ENCODE measurements at regions not wholly inside any gene's neighbourhood (a gene's known extent, or its start where the extent isn't known, plus 50 kb on each side); places are given as distances from the start of the nearest gene placed in this dataset.
"Not testable (repeated sequence)": the region's sequence is repeated elsewhere in the genome, so short reads cannot be mapped to it uniquely, and the experiment has no call there.

DNA sequence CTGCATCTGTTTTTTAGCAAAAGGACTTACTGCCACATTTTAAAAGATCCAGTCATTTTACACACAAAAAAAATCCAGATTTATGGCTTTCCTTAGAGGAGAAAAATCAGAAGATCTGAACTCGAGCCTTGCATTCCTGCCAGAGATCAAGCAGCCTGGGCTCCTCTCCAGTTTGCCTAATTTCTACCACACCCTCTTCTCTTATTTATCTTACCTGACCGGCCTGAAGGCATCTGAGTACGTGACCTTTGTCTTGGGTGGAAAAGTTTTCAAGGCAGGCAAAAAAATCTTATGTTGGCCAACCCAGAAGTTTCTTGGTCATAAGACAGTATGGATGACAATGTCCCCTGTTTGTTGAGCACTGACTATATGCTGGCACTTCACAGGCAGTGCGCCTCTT, 60.3 kb downstream of the CHRD start:
- Mint-ChIP-seq H3K9me3 (peaks cover 0 to 6% (median 4%) of the 10 kb centered on the region in 6 donors), H3K27ac (no peak overlapping the region), H3K27me3 (ENCODE audit: low read depth in 3 of 3) (peaks cover 7 to 14% (median 7%) of the 10 kb centered on the region in 3 donors), H3K4me1 (no peaks in the 10 kb centered on the region), H3K36me3 (no peaks in the 10 kb centered on the region), H3K4me3 (no peak overlapping the region)
- DNase-seq: no peak

DNA sequence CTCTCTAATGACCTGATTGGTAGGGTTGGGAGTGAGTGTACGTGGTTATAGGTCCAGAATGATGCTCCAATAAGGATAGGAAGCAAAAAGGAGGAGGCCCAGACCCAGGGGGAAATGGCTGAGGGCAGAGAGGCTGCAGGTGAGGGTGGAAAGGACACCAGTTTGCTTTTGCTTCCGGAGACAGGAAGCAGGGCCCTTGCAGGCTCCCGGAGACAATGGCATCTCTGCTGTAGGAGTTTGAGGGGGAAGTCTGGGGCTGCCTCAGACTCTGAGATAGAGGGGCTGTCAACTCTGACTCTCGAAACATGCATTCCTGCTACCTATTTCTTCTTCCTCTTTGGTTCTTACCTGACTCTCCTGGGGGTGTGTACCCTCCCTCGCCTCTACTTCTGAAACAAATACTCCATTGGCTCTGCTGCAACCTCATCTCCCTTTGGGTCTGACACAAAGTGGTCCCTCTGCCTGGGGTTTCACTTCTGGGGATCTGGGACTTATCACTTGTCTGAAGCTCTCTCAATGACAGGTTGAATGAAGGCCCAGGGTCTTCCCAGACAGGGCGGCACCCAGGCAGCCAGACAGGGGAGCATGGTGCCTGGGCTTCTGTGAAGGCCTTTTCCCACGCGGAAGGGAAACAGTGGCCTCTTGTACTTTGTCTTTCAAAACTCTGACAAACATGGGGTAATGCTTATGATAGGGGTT, 61.5 kb downstream of the CHRD start:
- Mint-ChIP-seq H3K27ac (no peak overlapping the region), H3K27me3 (ENCODE audit: low read depth in 3 of 3) (peaks cover 3 to 9% (median 7%) of the 10 kb centered on the region in 3 donors), H3K9me3 (peaks cover 0 to 6% (median 4%) of the 10 kb centered on the region in 6 donors), H3K4me1 (no peaks in the 10 kb centered on the region), H3K36me3 (no peaks in the 10 kb centered on the region), H3K4me3 (no peak overlapping the region)
- no peak for DNase-seq

DNA sequence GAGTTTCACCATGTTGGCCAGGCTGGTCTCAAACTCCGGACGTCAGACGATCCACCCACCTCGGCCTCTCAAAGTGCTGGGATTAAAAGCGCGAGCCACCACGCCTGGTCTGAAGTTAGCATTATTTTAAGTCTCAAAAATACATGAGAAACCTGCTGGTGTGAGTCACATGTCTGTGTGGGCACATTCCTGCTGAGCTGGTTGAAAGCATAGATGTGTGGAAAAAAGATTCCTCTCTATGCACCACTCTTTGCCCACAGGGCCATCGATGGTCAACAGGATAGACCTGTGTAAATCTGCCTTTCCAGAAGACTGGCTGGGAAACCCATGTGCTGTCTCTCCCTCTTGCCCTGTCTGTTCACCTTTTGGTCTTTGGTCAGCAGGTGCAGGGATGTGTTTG, 63.5 kb downstream of the CHRD start:
- H3K27ac Mint-ChIP-seq: no peak overlapping the region
- no peak overlapping the region for H3K4me3 Mint-ChIP-seq
- H3K27me3 Mint-ChIP-seq (ENCODE audit: low read depth in 3 of 3): peaks cover 2 to 5% (median 3%) of the 10 kb centered on the region in 3 donors
- peaks cover 0 to 3% (median 2%) of the 10 kb centered on the region in 6 donors for H3K9me3 Mint-ChIP-seq
- H3K36me3 Mint-ChIP-seq: no peaks in the 10 kb centered on the region
- H3K4me1 Mint-ChIP-seq: no peaks in the 10 kb centered on the region
- no peak for DNase-seq

DNA sequence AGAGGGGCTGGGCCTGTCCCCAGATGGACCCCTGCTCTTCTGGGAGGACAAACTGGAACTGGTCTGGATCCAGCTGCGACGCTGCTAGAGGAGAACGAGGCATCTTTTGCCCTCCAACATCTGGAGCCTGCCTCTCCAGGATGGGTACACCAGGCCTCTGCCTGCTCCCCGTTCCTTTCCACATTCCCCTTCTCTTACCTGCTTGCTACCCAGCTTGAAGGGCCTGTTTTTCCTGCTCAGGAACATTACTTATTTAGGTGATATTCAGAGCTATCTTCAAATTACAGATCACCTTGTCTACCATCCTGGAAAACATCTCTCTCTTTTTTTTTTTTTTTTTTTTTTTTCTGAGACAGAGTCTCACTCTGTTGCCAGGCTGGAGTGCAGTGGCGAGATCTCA, 64.0 kb downstream of the CHRD start:
- Mint-ChIP-seq H3K27ac (no peak overlapping the region), H3K4me3 (no peak overlapping the region), H3K36me3 (no peaks in the 10 kb centered on the region), H3K27me3 (ENCODE audit: low read depth in 3 of 3) (peaks cover 0 to 5% (median 2%) of the 10 kb centered on the region in 3 donors), H3K4me1 (no peaks in the 10 kb centered on the region), H3K9me3 (no peaks in the 10 kb centered on the region)
- DNase-seq: no peak

DNA sequence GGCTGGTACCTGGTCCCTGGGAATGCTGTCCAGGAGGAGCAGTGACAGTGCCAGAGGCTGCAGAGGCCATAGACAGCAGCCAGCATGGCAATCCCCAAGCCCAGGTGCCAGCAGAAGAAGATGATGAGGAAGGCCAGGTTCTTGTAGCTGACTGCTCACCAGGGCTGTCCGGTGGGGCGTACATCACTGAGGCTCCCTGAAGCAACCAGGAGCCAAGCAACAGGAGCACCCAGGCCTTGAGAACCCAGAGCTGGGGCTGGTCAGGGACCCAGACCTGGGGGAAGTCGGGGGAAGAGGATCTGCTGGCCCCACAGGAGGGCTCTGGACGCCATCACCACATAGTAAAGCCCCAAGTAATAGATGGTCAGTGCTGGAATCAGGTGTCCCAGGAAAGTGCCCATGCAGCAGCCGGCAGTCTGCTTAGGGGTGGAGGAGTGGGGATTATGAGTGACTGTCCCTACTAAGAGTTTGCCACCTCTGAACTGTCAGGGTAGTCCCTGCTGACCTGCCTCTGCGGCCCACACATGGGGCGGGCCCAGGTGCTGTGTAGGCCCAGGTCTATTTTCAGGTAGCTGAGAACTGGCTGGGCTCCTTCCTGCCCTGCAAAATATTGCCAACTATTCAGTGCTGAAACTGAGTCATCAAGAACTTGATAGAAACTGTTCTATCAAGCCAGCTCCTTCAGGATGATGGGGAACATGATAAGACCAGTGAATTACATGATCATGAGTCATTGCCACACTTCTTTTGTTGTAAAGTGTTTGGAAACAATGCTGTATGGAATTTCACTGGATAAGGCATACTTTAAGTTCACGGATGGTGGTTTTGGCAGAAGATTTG, 68.7 kb downstream of the CHRD start:
- no peaks in the 10 kb centered on the region for H3K36me3 Mint-ChIP-seq
- H3K4me1 Mint-ChIP-seq: no peaks in the 10 kb centered on the region
- H3K9me3 Mint-ChIP-seq: no peaks in the 10 kb centered on the region
- peaks cover 0 to 2% (median 2%) of the 10 kb centered on the region in 3 donors for H3K27me3 Mint-ChIP-seq (ENCODE audit: low read depth in 3 of 3)
- H3K27ac Mint-ChIP-seq: no peak overlapping the region
- H3K4me3 Mint-ChIP-seq: no peak overlapping the region
- no peak for DNase-seq

DNA sequence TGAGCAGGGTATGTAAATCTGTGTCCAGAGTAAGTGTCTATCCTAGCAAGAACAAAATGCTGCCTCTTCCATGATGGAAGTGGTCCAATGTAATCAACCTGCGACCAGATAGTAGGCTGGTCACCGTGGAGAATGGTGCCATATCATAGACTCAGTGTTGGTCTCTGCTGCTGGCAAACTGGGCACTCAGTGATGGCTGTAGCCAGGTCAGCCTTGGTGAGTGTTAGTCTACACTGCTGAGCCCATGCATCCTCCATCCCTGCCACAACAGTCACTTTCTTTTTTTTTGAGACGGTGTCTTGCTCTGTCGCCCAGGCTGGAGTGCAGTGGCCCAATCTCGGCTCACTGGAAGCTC, 69.3 kb downstream of the CHRD start:
- no peaks in the 10 kb centered on the region for H3K9me3 Mint-ChIP-seq
- DNase-seq: no peak
- H3K27ac Mint-ChIP-seq: no peak overlapping the region
- no peaks in the 10 kb centered on the region for H3K36me3 Mint-ChIP-seq
- no peak overlapping the region for H3K4me3 Mint-ChIP-seq
- no peaks in the 10 kb centered on the region for H3K4me1 Mint-ChIP-seq
- peaks cover 0 to 2% (median 2%) of the 10 kb centered on the region in 3 donors for H3K27me3 Mint-ChIP-seq (ENCODE audit: low read depth in 3 of 3)

DNA sequence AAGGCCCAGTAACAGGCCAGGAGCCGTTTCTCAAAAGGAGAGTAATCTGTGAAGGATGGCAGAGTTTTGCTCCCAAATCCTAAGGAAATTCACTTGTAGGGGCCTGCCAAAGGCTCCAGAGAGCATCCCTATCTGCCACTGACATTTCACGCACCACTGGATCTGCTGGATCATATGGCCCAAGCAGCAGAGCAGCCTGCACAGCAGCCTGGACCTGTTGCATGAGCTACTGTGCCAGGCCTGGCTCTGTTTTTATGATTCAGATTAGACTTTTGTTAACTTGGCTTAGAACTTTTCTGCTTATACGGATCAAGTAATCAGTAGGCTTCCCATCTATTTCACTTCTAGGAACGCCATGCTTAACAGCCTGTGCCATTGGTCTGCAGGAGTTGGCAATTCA, 70.7 kb downstream of the CHRD start:
- peaks cover 0 to 2% (median 1%) of the 10 kb centered on the region in 3 donors for H3K27me3 Mint-ChIP-seq (ENCODE audit: low read depth in 3 of 3)
- H3K9me3 Mint-ChIP-seq: no peaks in the 10 kb centered on the region
- H3K27ac Mint-ChIP-seq: no peak overlapping the region
- H3K36me3 Mint-ChIP-seq: no peaks in the 10 kb centered on the region
- H3K4me1 Mint-ChIP-seq: no peaks in the 10 kb centered on the region
- H3K4me3 Mint-ChIP-seq: no peak overlapping the region
- no peak for DNase-seq

DNA sequence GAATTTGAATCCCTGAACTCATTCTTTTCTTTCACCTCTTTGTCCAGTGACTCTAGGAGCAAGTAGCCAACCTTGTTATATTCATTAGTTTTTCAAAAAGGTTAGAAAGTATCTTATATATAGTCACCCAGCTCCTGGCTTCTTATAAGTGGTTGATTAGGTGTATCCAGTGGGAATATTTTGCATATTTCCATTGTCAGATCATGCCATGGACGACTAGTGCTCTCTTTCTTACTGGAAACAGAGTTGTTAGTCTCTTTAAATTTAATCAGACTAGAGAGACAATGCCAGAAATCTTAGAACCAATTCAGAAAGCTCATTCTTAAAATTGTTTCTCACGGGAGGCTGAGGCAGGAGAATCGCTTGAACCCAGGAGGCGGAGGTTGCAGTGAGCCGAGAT, 73.4 kb downstream of the CHRD start:
- Mint-ChIP-seq H3K4me1 (no peaks in the 10 kb centered on the region), H3K4me3 (no peak overlapping the region), H3K36me3 (no peaks in the 10 kb centered on the region), H3K27me3 (ENCODE audit: low read depth in 3 of 3) (peaks cover 0 to 5% (median 1%) of the 10 kb centered on the region in 3 donors), H3K9me3 (no peaks in the 10 kb centered on the region), H3K27ac (no peak overlapping the region)
- no peak for DNase-seq

DNA sequence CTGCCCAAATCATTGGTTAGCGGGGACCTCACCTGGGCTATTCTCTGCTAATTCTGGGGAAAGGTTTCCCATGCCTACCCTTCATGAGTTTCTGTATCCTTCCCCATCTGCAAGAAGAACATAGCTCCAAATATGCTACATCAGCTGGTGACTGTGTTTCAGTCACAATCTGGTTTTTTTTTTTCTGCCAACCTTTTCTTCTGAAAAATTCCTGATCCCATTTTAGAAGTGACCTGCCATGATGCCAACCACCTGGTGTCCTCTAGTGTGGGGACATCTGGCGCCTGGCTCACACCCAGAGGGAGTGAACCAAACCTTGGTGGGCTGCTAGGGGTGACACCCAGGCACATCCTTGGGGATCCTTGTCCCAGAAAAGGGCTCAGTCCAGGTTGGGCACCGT, 76.1 kb downstream of the CHRD start:
- peaks cover 0 to 2% (median 0%) of the 10 kb centered on the region in 6 donors for H3K9me3 Mint-ChIP-seq

DNA sequence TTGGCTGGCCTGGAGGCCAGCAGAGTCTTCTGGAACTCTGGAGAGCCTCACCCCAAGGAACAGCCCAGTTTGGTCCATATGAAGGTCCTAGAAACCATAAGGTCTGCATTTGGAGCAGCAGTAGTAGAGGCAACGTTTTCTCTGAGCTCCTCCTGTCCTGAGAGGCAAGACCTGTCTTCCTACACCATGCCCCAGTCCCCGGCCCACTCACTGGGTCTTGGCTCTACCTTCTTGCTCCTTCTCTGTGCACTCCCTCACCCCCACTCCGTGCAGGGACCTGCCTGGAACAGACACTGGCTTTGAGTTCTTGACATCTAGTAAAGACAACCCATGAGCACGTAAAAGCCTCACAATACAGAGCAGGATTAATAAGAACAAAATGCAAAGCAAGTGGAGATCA, 76.6 kb downstream of the CHRD start:
- H3K4me1 Mint-ChIP-seq: no peaks in the 10 kb centered on the region
- H3K27ac Mint-ChIP-seq: no peak overlapping the region
- H3K36me3 Mint-ChIP-seq: no peaks in the 10 kb centered on the region
- peaks cover 0 to 2% (median 0%) of the 10 kb centered on the region in 6 donors for H3K9me3 Mint-ChIP-seq
- H3K4me3 Mint-ChIP-seq: no peak overlapping the region
- H3K27me3 Mint-ChIP-seq (ENCODE audit: low read depth in 3 of 3): peaks cover 0 to 3% (median 1%) of the 10 kb centered on the region in 3 donors
- DNase-seq: no peak

More for the DNA sequence above, 76.1 kb downstream of the CHRD start:
- no peak overlapping the region for H3K27ac Mint-ChIP-seq
- no peak overlapping the region for H3K4me3 Mint-ChIP-seq
- H3K36me3 Mint-ChIP-seq: no peaks in the 10 kb centered on the region
- no peak for DNase-seq
- peaks cover 0 to 3% (median 1%) of the 10 kb centered on the region in 3 donors for H3K27me3 Mint-ChIP-seq (ENCODE audit: low read depth in 3 of 3)
- no peaks in the 10 kb centered on the region for H3K4me1 Mint-ChIP-seq

DNA sequence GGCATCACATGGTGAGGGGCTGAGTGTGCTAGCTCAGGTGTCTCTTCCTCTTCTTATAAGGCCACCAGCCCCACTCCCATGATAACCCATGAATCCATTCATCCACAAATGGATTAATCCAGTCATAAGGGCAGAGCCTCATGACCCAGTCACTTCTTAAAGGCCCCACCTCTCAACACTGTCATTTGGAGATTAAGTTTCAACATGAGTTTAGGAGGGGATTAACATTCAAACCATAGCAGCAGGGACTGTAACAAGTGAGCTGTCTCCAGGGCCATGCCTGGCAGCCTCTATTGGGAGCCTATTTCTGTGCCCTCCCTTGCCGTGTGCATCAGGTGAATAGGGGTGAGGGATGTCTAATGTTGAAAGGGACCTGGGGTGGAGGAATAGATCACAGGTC, 77.5 kb downstream of the CHRD start:
- Mint-ChIP-seq H3K36me3 (no peaks in the 10 kb centered on the region), H3K27ac (no peak overlapping the region), H3K4me1 (no peaks in the 10 kb centered on the region), H3K4me3 (no peak overlapping the region), H3K27me3 (ENCODE audit: low read depth in 3 of 3) (peaks cover 0 to 3% (median 1%) of the 10 kb centered on the region in 3 donors), H3K9me3 (peaks cover 0 to 2% (median 0%) of the 10 kb centered on the region in 6 donors)
- DNase-seq: no peak

DNA sequence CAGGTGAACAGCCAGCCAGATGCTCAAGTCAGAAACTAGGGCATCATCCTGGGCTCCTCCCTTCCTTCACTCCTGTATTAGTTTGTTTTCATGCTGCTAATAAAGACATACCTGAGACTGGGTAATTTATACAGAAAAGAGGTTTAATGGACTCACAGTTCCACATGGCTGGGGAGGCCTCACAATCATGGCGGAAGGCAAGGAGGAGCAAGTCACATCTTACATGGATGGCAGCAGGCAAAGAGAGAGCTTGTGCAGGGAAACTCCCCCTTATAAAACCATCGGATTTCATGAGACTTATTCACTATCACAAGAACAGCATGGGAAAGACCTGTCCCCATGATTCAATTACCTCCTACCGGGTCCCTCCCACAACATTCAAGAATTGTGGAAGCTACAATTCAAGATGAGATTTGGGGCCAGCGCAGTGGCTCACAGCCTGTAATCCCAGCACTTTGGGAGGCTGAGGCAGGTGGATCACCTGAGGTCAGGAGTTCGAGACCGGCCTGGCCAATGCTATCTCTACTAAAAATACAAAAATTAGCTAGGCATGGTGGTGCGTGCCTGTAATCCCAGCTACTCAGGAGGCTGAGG, 78.0 kb downstream of the CHRD start:
- DNase-seq; H3K4me1 Mint-ChIP-seq; H3K9me3 Mint-ChIP-seq; H3K4me3 Mint-ChIP-seq; H3K27me3 Mint-ChIP-seq (ENCODE audit: low read depth in 3 of 3); H3K27ac Mint-ChIP-seq; H3K36me3 Mint-ChIP-seq: not testable (repeated sequence)

DNA sequence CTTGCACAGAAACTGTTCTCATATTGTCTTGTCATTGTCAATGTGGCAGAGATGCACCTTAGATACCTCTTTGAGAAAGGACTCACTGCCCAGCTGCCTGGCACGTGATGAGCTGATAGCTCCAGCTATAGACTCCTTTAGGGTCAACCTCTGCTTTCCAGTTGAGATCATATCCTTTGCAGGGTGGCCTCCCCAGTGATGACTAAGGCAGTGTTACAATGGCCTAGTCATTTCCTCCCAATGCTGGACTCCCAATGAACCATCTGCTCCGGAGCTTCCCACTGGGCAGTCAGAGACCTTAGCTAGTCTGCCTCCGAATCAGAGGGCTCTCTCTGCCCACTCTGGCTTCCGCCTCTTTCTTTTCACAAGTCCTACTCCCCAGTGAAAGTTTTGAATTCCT, 79.5 kb downstream of the CHRD start:
- Mint-ChIP-seq H3K4me3 (no peak overlapping the region), H3K4me1 (no peaks in the 10 kb centered on the region)

DNA sequence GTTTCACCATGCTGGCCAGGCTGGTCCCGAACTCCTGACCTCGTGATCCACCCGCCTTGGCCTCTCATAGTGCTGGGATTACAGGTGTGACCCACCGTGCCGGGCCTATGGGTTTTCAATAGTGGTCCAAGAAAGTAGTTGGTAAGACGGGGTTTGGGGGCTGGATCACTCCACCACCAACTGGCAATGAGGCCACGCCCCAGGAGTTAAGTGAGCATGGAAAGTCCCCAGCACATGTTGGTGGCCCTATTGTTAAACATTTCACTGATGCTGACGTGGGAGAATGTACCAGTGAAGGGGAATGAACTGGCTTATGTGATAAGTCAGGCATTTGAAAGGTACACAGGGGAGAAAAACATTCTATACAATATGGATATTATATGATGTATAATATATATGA, 80.4 kb downstream of the CHRD start:
- Mint-ChIP-seq H3K36me3 (no peaks in the 10 kb centered on the region), H3K9me3 (peaks cover 0 to 2% (median 0%) of the 10 kb centered on the region in 6 donors), H3K4me3 (no peak overlapping the region), H3K27me3 (ENCODE audit: low read depth in 3 of 3) (peaks cover 2 to 3% (median 3%) of the 10 kb centered on the region in 3 donors), H3K4me1 (no peaks in the 10 kb centered on the region), H3K27ac (no peak overlapping the region)
- no peak for DNase-seq

More for the DNA sequence above, 79.5 kb downstream of the CHRD start:
- Mint-ChIP-seq H3K36me3 (no peaks in the 10 kb centered on the region), H3K27ac (no peak overlapping the region), H3K27me3 (ENCODE audit: low read depth in 3 of 3) (peaks cover 0 to 3% (median 2%) of the 10 kb centered on the region in 3 donors), H3K9me3 (peaks cover 0 to 2% (median 0%) of the 10 kb centered on the region in 6 donors)
- DNase-seq: no peak
